H4 (cell line): ENCODE measurements at regions not wholly inside any gene's neighbourhood (a gene's known extent, or its start where the extent isn't known, plus 50 kb on each side); places are given as distances from the start of the nearest gene placed in this dataset.
A peak's percentile ranks its signal among the peaks of the same experiment; 100 is the strongest.
"Not testable (repeated sequence)": the region's sequence is repeated elsewhere in the genome, so short reads cannot be mapped to it uniquely, and the experiment has no call there.

Experiments used
- DNase-seq: peaks from one replicate; pipeline ENCODE4 v3.0.0-alpha.2; 2015; ENCODE audit warnings: low spot score

- DNase-seq, result no peak
Observed at GRCh38 chr5:138647794-138648410, 72.7 kb upstream of the HSPA9 start.

GRCh38 chr5:138647261-138647788 lies 72.1 kb upstream of the HSPA9 start:
- DNase-seq, result no peak

GRCh38 chr5:138646671-138647070 lies 71.5 kb upstream of the HSPA9 start:
- no peak for DNase-seq

- DNase-seq, result no peak
Observed at GRCh38 chr5:138645778-138646575, 70.8 kb upstream of the HSPA9 start.

GRCh38 chr5:138643040-138643791 lies 68.0 kb upstream of the HSPA9 start:
- DNase-seq, result no peak

- DNase-seq, result peak; percentile 42
Observed at GRCh38 chr5:138641547-138642298, 66.5 kb upstream of the HSPA9 start.

GRCh38 chr5:138640646-138641254 lies 65.5 kb upstream of the HSPA9 start:
- DNase-seq, result no peak

- no peak for DNase-seq
Observed at GRCh38 chr5:138640138-138640537, 64.9 kb upstream of the HSPA9 start.

- DNase-seq, result no peak
Observed at GRCh38 chr5:138639326-138639725, 64.1 kb upstream of the HSPA9 start.

- no peak for DNase-seq
Observed at GRCh38 chr5:138637256-138637655, 62.1 kb upstream of the HSPA9 start.

GRCh38 chr5:138636398-138636944 lies 61.3 kb upstream of the HSPA9 start:
- DNase-seq, result no peak

- DNase-seq, result no peak
Observed at GRCh38 chr5:138635708-138636107, 60.5 kb upstream of the HSPA9 start.

- DNase-seq, result no peak
Observed at GRCh38 chr5:138635265-138635664, 60.1 kb upstream of the HSPA9 start.

- not testable (repeated sequence) for DNase-seq
Observed at GRCh38 chr5:138634804-138635203, 59.6 kb upstream of the HSPA9 start.

GRCh38 chr5:138632900-138633489 lies 57.8 kb upstream of the HSPA9 start:
- peak; percentile 75 for DNase-seq

- no peak for DNase-seq
Observed at GRCh38 chr5:138631096-138631928, 56.1 kb upstream of the HSPA9 start.

GRCh38 chr5:138629392-138629791 lies 54.2 kb upstream of the HSPA9 start:
- DNase-seq, result no peak

- DNase-seq, result no peak
Observed at GRCh38 chr5:138626333-138626944, 51.2 kb upstream of the HSPA9 start.

- no peak for DNase-seq
Observed at GRCh38 chr5:138625134-138625533, 49.9 kb upstream of the HSPA9 start.
